ENCODE measurements at regions not wholly inside any gene's neighbourhood (a gene's known extent, or its start where the extent isn't known, plus 50 kb on each side); places are given as distances from the start of the nearest gene placed in this dataset.

DNA sequence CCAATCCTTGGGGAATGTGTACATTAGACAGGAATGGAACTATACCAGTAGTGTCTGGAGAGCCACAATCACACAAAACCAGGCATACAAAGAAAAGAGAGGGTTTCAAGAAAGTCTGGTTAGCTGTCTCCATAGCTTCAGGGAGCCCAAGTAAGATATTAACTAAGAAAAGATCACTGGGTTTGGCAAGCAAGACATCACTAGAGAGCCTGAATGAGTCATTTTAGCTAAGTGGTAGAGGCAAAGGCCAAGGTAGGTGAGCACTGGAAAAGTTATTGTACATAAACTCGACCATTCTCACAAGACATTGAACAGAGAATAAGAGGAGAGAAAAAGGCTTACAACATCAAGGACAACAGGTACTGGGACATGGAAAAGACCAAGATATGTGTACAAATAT, 143.8 kb upstream of the ARL4C start:
- Histone ChIP-seq H3K36me3 (no peaks in the 10 kb centered on the region), H3K9me3 (peaks cover 0 to 10% of the 10 kb centered on the region in 2 donors), H3K4me3 (no peak overlapping the region), H3K4me1 (no peaks in the 10 kb centered on the region), H3K27ac (no peak overlapping the region), H3K27me3 (no peaks in the 10 kb centered on the region)
- no peak for TF ChIP-seq EP300 (IDR thresholded peaks at IDR 0.05; ENCODE audit: low read depth)
- no peak for DNase-seq
- intact Hi-C loops (cut with DNase I; ENCODE audit: low total_unique reads), result no loop called here
- WGBS, 2 donors (ENCODE audit: low coverage in 1 of 2), result 67 to 86% methylated on average over 1 of the region's 1 CpG
- in situ Hi-C loops (cut with MboI; ENCODE audit: low pct_ligation_motif_present in 1 of 4, low pct_unique_long_range_greater_than_20kb in 1 of 4, low sequenced_read_pairs in 3 of 4), result no loop called here

- no peak for DNase-seq
- Histone ChIP-seq H3K4me1 (no peaks in the 10 kb centered on the region), H3K4me3 (no peak overlapping the region), H3K9me3 (peaks cover 0 to 10% of the 10 kb centered on the region in 2 donors), H3K36me3 (no peaks in the 10 kb centered on the region), H3K27me3 (no peaks in the 10 kb centered on the region), H3K27ac (no peak overlapping the region)
- WGBS, 2 donors (ENCODE audit: low coverage in 1 of 2), result 92 to 100% methylated on average over 1 of the region's 1 CpG
- intact Hi-C loops (cut with DNase I; ENCODE audit: low total_unique reads) (no loop called here), in situ Hi-C loops (cut with MboI; ENCODE audit: low pct_ligation_motif_present in 1 of 4, low pct_unique_long_range_greater_than_20kb in 1 of 4, low sequenced_read_pairs in 3 of 4) (no loop called here)
- TF ChIP-seq EP300 (IDR thresholded peaks at IDR 0.05; ENCODE audit: low read depth) (no peak), POLR2AphosphoS5 (IDR thresholded peaks at IDR 0.05) (no peak), CTCF (IDR thresholded peaks at IDR 0.05) (no peak), POLR2A (IDR thresholded peaks at IDR 0.05) (no peak)
Measured at GRCh38 chr2:234638966-234639365, 142.1 kb upstream of the ARL4C start.

DNA sequence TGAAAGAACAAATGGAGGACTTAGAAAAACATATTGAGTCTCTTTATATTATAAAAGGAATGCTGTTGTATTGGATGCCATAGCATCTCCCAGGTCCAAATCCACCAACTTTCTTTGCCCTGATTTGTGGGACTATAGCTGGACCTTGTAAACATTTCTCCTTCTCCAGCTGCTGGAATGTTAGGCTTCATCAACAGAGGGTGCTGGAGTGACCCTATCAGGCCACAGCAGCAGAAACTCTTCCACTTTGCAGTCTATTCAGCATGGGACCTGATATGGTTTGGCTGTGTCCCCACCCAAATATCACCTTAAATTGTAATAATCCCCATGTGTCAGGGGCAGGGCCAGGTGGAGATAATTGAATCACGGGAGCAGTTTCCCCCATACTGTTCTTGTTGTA, 138.4 kb upstream of the ARL4C start:
- Histone ChIP-seq H3K27ac (no peak overlapping the region), H3K36me3 (no peaks in the 10 kb centered on the region), H3K4me1 (peaks cover 0 to 7% (median 3%) of the 10 kb centered on the region in 4 donors), H3K4me3 (no peak overlapping the region), H3K9me3 (no peaks in the 10 kb centered on the region), H3K27me3 (no peaks in the 10 kb centered on the region)
- TF ChIP-seq EP300 (IDR thresholded peaks at IDR 0.05; ENCODE audit: low read depth) (no peak), CTCF (IDR thresholded peaks at IDR 0.05) (no peak), POLR2A (IDR thresholded peaks at IDR 0.05) (no peak), POLR2AphosphoS5 (IDR thresholded peaks at IDR 0.05) (no peak)
- in situ Hi-C loops (cut with MboI; ENCODE audit: low pct_ligation_motif_present in 1 of 4, low pct_unique_long_range_greater_than_20kb in 1 of 4, low sequenced_read_pairs in 3 of 4), result no loop called here
- DNase-seq, result no peak
- WGBS, 2 donors (ENCODE audit: low coverage in 1 of 2), result 85% methylated on average over 1 of the region's 1 CpG; no CpG with 5 or more reads in 1 of the 2 donors
- intact Hi-C loops (cut with DNase I; ENCODE audit: low total_unique reads), result no loop called here

DNA sequence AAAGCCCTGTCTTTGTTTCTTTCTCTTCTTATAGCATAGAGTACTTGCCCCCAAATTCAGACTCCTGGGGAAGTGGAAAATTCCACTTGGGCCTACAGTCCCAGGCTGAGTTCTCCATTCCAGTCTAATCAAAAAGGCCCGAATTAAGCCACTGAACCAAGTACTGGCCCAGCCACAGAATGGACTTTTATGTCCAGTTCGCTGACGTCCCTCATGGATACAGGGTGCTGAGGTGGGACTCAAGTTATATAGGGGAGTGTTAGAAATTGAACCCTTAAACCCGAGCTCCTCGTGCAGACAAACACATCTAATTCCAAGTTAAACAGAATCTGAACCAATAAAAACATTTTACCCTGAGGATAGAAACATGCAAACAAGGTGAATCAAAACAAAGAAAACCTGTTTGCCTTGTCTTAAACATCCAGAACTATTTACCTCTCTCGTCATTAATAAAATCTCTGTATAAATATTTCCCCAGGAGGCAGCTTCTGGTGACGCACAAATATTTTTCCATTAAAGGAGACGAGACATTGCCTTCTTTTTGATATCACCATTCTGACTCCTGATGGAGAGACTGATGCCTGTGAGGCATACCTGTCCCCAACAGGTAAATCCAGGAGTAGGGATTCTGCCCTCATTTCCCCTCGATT, 136.8 kb upstream of the ARL4C start:
- 80 to 89% methylated on average over 6 to 9 of the region's 9 CpGs for WGBS, 2 donors (ENCODE audit: low coverage in 1 of 2)
- TF ChIP-seq EP300 (IDR thresholded peaks at IDR 0.05; ENCODE audit: low read depth), result no peak
- TF ChIP-seq POLR2AphosphoS5 (IDR thresholded peaks at IDR 0.05), result no peak
- no peak for TF ChIP-seq POLR2A (IDR thresholded peaks at IDR 0.05)
- no peak for TF ChIP-seq CTCF (IDR thresholded peaks at IDR 0.05)
- in situ Hi-C loops (cut with MboI; ENCODE audit: low pct_ligation_motif_present in 1 of 4, low pct_unique_long_range_greater_than_20kb in 1 of 4, low sequenced_read_pairs in 3 of 4), result no loop called here

More for the DNA sequence above, 136.8 kb upstream of the ARL4C start:
- no peak overlapping the region for H3K27ac ChIP-seq
- no peak for DNase-seq
- peaks cover 0 to 7% (median 4%) of the 10 kb centered on the region in 4 donors for H3K4me1 ChIP-seq
- H3K9me3 ChIP-seq, result no peaks in the 10 kb centered on the region
- H3K36me3 ChIP-seq, result no peaks in the 10 kb centered on the region
- intact Hi-C loops (cut with DNase I; ENCODE audit: low total_unique reads), result no loop called here
- H3K27me3 ChIP-seq, result no peaks in the 10 kb centered on the region
- H3K4me3 ChIP-seq, result no peak overlapping the region

Data from transverse colon (tissue), 4 donors.